ENCODE measurements at regions not wholly inside any gene's neighbourhood (a gene's known extent, or its start where the extent isn't known, plus 50 kb on each side); places are given as distances from the start of the nearest gene placed in this dataset.

GRCh38 chr3:27593173-27593572 lies 109.0 kb upstream of the SLC4A7 start:
- no peak for TF ChIP-seq ATF5 (CRISPR knock-in tag; IDR thresholded peaks at IDR 0.05; ENCODE audit: low read depth)
- no peak for TF ChIP-seq ZBTB20 (CRISPR knock-in tag; IDR thresholded peaks at IDR 0.05; ENCODE audit: borderline replicate concordance, low read depth)
- TF ChIP-seq CTCF (CRISPR knock-in tag; IDR thresholded peaks at IDR 0.05), result no peak
- TF ChIP-seq ZNF704 (CRISPR knock-in tag; IDR thresholded peaks at IDR 0.05; ENCODE audit: borderline replicate concordance), result no peak
